ENCODE measurements at regions not wholly inside any gene's neighbourhood (a gene's known extent, or its start where the extent isn't known, plus 50 kb on each side); places are given as distances from the start of the nearest gene placed in this dataset.

- Histone ChIP-seq H4K20me1 (ENCODE audit: low read depth, low read length) (no peaks in the 10 kb centered on the region), H3F3A (ENCODE audit: insufficient read depth) (no peaks in the 10 kb centered on the region), H3K27me3 (ENCODE audit: low read length) (no peaks in the 10 kb centered on the region), H2AFZ (ENCODE audit: low read depth, low read length, severe bottlenecking) (no peak overlapping the region), H3K36me3 (ENCODE audit: low read length) (no peaks in the 10 kb centered on the region), H3K79me2 (ENCODE audit: insufficient read depth, low read length) (no peaks in the 10 kb centered on the region), H3K9ac (ENCODE audit: low read length) (no peak overlapping the region), H3K4me3 (ENCODE audit: insufficient read depth, low read length, poor library complexity, severe bottlenecking) (no peak overlapping the region), H3K9me2 (replicated peaks; ENCODE audit: insufficient read depth, low read length) (no peaks in the 10 kb centered on the region), H3K4me2 (ENCODE audit: low read depth, low read length, poor library complexity, severe bottlenecking) (no peak overlapping the region), H3K9me3 (ENCODE audit: insufficient read depth, low read length) (no peaks in the 10 kb centered on the region), H3K27ac (ENCODE audit: low read depth, low read length) (no peak overlapping the region)
- no peak for TF ChIP-seq EZH2phosphoT487 (conservative IDR thresholded peaks at IDR 0.05; ENCODE audit: low read length)
- TF ChIP-seq, protein P1, sequence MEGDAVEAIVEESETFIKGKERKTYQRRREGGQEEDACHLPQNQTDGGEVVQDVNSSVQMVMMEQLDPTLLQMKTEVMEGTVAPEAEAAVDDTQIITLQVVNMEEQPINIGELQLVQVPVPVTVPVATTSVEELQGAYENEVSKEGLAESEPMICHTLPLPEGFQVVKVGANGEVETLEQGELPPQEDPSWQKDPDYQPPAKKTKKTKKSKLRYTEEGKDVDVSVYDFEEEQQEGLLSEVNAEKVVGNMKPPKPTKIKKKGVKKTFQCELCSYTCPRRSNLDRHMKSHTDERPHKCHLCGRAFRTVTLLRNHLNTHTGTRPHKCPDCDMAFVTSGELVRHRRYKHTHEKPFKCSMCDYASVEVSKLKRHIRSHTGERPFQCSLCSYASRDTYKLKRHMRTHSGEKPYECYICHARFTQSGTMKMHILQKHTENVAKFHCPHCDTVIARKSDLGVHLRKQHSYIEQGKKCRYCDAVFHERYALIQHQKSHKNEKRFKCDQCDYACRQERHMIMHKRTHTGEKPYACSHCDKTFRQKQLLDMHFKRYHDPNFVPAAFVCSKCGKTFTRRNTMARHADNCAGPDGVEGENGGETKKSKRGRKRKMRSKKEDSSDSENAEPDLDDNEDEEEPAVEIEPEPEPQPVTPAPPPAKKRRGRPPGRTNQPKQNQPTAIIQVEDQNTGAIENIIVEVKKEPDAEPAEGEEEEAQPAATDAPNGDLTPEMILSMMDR (IDR thresholded peaks at IDR 0.05; ENCODE audit: insufficient read depth, low read length, poor library complexity, severe bottlenecking), result no peak
Measured at GRCh38 chr2:180374502-180375281, 367.6 kb upstream of the CWC22 start.

DNA sequence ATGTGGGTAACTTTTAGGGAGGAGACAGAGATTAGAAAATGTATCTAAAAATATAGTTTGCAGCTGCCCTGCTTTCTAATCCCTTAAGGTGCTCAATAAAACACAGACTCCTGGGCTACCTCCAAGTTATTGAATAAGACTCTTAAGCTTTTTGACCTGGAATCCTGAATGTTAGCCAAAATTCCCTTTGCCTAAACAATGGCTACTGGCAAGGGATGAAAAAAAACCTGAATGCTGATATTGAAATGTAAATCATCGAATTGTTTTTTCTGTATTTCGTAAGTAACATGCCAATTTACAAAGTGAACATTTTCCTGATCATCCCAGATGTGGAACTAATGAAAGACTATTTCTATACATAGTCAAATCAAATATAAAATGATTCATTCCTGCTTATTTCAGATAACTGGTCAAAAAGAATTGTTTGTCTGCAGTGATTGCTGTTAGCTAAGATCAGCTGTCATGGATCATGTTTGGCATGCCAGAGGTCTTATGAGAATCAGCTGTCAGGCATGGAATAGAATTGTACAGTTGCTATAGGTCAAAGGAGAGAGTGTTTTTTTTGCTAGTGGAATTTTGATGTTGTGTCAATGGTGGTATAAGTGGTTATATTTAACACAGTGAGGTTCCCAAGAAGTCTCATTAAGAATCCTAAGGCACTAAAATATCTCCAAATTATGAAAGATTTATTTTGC, 363.6 kb upstream of the CWC22 start:
- H2AFZ ChIP-seq (ENCODE audit: low read depth, low read length, severe bottlenecking), result no peak overlapping the region
- no peak overlapping the region for H3K4me2 ChIP-seq (ENCODE audit: low read depth, low read length, poor library complexity, severe bottlenecking)
- no peak overlapping the region for H3K4me3 ChIP-seq (ENCODE audit: insufficient read depth, low read length, poor library complexity, severe bottlenecking)
- H3K9ac ChIP-seq (ENCODE audit: low read length), result no peak overlapping the region
- no peaks in the 10 kb centered on the region for H3K9me3 ChIP-seq (ENCODE audit: insufficient read depth, low read length)
- H3K36me3 ChIP-seq (ENCODE audit: low read length), result no peaks in the 10 kb centered on the region
- H3K27me3 ChIP-seq (ENCODE audit: low read length), result no peaks in the 10 kb centered on the region
- H3K79me2 ChIP-seq (ENCODE audit: insufficient read depth, low read length), result no peaks in the 10 kb centered on the region
- H3F3A ChIP-seq (ENCODE audit: insufficient read depth), result no peaks in the 10 kb centered on the region
- no peak for TF ChIP-seq EZH2phosphoT487 (conservative IDR thresholded peaks at IDR 0.05; ENCODE audit: low read length)
- TF ChIP-seq, protein P1 (IDR thresholded peaks at IDR 0.05; ENCODE audit: insufficient read depth, low read length, poor library complexity, severe bottlenecking), result no peak
- H4K20me1 ChIP-seq (ENCODE audit: low read depth, low read length), result no peaks in the 10 kb centered on the region
- no peaks in the 10 kb centered on the region for H3K9me2 ChIP-seq (replicated peaks; ENCODE audit: insufficient read depth, low read length)
- no peak overlapping the region for H3K27ac ChIP-seq (ENCODE audit: low read depth, low read length)

- H3K27me3 ChIP-seq (ENCODE audit: low read length), result no peaks in the 10 kb centered on the region
- no peaks in the 10 kb centered on the region for H3K9me2 ChIP-seq (replicated peaks; ENCODE audit: insufficient read depth, low read length)
- no peaks in the 10 kb centered on the region for H4K20me1 ChIP-seq (ENCODE audit: low read depth, low read length)
- no peak overlapping the region for H3K4me3 ChIP-seq (ENCODE audit: insufficient read depth, low read length, poor library complexity, severe bottlenecking)
- no peak overlapping the region for H3K27ac ChIP-seq (ENCODE audit: low read depth, low read length)
- H3K9ac ChIP-seq (ENCODE audit: low read length), result no peak overlapping the region
- H2AFZ ChIP-seq (ENCODE audit: low read depth, low read length, severe bottlenecking), result no peak overlapping the region
- TF ChIP-seq, protein P1 (IDR thresholded peaks at IDR 0.05; ENCODE audit: insufficient read depth, low read length, poor library complexity, severe bottlenecking), result no peak
- no peak for TF ChIP-seq EZH2phosphoT487 (conservative IDR thresholded peaks at IDR 0.05; ENCODE audit: low read length)
- no peaks in the 10 kb centered on the region for H3K36me3 ChIP-seq (ENCODE audit: low read length)
- no peaks in the 10 kb centered on the region for H3K9me3 ChIP-seq (ENCODE audit: insufficient read depth, low read length)
- H3K4me2 ChIP-seq (ENCODE audit: low read depth, low read length, poor library complexity, severe bottlenecking), result no peak overlapping the region
- H3K79me2 ChIP-seq (ENCODE audit: insufficient read depth, low read length), result no peaks in the 10 kb centered on the region
- H3F3A ChIP-seq (ENCODE audit: insufficient read depth), result no peaks in the 10 kb centered on the region
Measured at GRCh38 chr2:180368881-180369280, 361.8 kb upstream of the CWC22 start.

All from SU-DHL-6 (cell line).